ENCODE measurements at regions not wholly inside any gene's neighbourhood (a gene's known extent, or its start where the extent isn't known, plus 50 kb on each side); places are given as distances from the start of the nearest gene placed in this dataset.
A peak's percentile ranks its signal among the peaks of the same experiment; 100 is the strongest.

DNA sequence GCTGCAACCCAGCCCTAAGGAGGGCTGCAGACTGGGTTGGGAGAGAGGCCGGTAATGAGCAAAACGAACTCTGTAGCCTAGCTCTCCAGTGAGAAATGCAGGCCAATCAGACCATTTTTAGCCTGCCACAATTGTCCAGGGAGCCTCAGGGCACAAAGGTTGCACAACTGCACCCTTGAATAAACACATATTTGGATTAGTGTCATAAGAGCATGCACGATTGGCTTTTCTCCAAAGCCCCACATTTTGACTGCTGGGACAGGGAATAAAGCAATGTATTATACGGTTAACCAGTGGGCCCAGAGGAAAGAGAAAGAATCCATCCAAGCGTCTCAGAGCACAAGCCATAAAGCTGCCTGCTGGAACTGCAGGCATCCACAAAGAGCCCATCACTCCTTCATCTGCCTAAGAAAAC is 729.4 kb upstream of the SGCG start:
- H3K4me3 ChIP-seq = no peak overlapping the region
- peak; percentile 67 for DNase-seq (ENCODE audit: low spot score)
- TF ChIP-seq, protein P1, sequence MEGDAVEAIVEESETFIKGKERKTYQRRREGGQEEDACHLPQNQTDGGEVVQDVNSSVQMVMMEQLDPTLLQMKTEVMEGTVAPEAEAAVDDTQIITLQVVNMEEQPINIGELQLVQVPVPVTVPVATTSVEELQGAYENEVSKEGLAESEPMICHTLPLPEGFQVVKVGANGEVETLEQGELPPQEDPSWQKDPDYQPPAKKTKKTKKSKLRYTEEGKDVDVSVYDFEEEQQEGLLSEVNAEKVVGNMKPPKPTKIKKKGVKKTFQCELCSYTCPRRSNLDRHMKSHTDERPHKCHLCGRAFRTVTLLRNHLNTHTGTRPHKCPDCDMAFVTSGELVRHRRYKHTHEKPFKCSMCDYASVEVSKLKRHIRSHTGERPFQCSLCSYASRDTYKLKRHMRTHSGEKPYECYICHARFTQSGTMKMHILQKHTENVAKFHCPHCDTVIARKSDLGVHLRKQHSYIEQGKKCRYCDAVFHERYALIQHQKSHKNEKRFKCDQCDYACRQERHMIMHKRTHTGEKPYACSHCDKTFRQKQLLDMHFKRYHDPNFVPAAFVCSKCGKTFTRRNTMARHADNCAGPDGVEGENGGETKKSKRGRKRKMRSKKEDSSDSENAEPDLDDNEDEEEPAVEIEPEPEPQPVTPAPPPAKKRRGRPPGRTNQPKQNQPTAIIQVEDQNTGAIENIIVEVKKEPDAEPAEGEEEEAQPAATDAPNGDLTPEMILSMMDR (IDR thresholded peaks at IDR 0.05) = no peak
- H3K27ac ChIP-seq = peak overlapping the region in 1 of 2 donors; percentile 30
- H3K4me1 ChIP-seq = peaks cover 0 to 21% of the 10 kb centered on the region in 2 donors
- no peaks in the 10 kb centered on the region for H3K27me3 ChIP-seq
- H3K36me3 ChIP-seq = no peaks in the 10 kb centered on the region
- no peaks in the 10 kb centered on the region for H3K9me3 ChIP-seq

DNA sequence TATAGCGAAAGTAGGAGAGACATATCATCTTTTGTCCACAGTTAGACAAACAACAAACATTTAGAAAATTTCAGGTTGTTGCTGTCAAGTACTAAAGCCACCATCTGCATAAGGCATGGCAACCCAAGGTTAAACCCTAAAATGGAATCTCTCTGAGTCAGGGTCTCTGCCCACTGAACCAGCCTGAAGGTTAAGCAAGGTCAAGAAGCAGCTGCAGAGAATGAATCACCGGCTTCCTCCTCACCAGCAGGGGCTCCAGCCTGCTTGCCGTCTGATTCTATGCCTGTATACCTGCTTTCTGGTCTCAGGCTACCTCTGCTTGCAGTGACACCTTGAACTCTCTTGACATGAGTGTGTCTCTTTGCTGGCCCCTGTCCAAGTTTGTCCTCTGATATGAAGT is 726.2 kb upstream of the SGCG start:
- TF ChIP-seq, protein P1 (IDR thresholded peaks at IDR 0.05) = no peak
- peaks cover 0 to 24% of the 10 kb centered on the region in 2 donors for H3K4me1 ChIP-seq
- H3K4me3 ChIP-seq = no peak overlapping the region
- no peaks in the 10 kb centered on the region for H3K27me3 ChIP-seq
- no peak for DNase-seq (ENCODE audit: low spot score)
- no peak overlapping the region for H3K27ac ChIP-seq
- no peaks in the 10 kb centered on the region for H3K9me3 ChIP-seq
- no peaks in the 10 kb centered on the region for H3K36me3 ChIP-seq

DNA sequence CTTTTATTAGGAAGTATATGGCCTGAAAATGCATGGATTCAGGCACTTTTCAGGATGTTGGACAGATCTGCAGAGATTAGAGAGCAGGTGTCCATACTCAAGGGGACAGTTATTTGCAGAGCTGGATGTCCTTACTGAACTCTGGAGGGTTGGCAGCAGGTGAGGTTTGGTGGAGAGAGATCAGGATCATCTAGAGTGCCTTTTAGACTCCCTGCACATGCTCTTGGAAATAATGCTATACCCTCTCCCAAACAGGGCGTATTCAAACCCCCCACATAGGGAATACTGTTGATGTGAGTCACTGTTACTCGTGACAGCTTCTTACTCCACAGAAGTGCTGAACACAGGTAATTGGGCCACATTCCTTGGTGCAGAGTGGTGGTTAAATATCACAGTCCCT is 725.7 kb upstream of the SGCG start:
- no peaks in the 10 kb centered on the region for H3K27me3 ChIP-seq
- H3K4me3 ChIP-seq = no peak overlapping the region
- H3K9me3 ChIP-seq = no peaks in the 10 kb centered on the region
- no peak for DNase-seq (ENCODE audit: low spot score)
- peaks cover 0 to 24% of the 10 kb centered on the region in 2 donors for H3K4me1 ChIP-seq
- no peak overlapping the region for H3K27ac ChIP-seq
- H3K36me3 ChIP-seq = no peaks in the 10 kb centered on the region
- TF ChIP-seq, protein P1 (IDR thresholded peaks at IDR 0.05) = no peak

DNA sequence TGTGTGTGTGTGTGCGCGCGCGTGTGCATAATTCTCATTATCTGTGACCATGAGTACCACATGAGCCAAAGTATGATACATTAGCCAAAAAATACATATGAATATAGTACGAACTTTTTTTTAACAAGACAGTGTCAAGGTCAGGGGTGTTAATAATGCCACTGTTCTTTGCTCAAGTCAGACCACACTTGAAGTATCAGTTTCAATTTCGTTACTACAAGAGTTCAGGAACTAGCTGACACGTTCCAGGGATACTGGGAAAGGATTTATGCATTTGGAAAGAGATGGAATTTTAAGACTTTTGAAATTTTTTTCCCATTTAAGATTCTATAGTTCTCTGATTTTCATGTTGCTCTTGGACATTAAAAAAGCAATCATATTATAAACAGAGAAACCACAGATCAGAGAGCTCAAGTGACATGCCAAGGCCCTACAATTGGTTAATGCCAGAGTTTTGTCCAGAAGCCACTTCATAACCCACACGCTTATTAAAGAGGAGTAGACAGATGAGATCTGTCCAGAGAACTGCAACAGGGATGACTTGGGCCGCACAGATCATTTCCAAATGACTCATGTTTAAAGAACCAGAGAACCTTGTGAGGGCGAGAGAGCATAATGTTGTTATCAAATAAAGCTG is 718.8 kb upstream of the SGCG start:
- Histone ChIP-seq H3K4me3 (no peak overlapping the region), H3K9me3 (no peaks in the 10 kb centered on the region), H3K27me3 (no peaks in the 10 kb centered on the region), H3K27ac (peak overlapping the region; percentile 42 to 73), H3K36me3 (no peaks in the 10 kb centered on the region), H3K4me1 (peaks cover 0 to 10% of the 10 kb centered on the region in 2 donors)
- DNase-seq (ENCODE audit: low spot score) = no peak
- TF ChIP-seq, protein P1 (IDR thresholded peaks at IDR 0.05) = no peak

DNA sequence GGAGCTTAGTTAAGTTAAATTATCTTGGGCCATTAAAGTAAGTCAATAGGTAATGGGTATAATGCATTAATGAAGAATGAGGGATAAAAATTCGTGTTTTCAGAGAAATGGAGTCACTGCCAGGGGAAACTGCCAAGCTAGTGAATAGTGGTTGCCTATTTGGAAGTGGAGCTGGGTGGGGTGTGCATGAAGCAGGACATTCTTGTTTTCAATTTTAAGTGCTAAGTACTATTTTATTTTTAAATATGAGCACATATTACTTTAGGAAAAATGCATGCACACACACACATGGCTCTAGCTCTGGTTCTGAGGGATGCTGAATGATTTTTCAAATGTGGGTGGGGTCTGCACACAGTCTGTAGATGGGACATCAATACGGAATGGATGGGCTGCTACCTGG is 717.7 kb upstream of the SGCG start:
- no peaks in the 10 kb centered on the region for H3K9me3 ChIP-seq
- peak overlapping the region in 1 of 2 donors; percentile 73 for H3K27ac ChIP-seq
- H3K4me3 ChIP-seq = no peak overlapping the region
- H3K36me3 ChIP-seq = no peaks in the 10 kb centered on the region
- peaks cover 0 to 10% of the 10 kb centered on the region in 2 donors for H3K4me1 ChIP-seq
- DNase-seq (ENCODE audit: low spot score) = no peak
- H3K27me3 ChIP-seq = no peaks in the 10 kb centered on the region
- TF ChIP-seq, protein P1 (IDR thresholded peaks at IDR 0.05) = no peak

DNA sequence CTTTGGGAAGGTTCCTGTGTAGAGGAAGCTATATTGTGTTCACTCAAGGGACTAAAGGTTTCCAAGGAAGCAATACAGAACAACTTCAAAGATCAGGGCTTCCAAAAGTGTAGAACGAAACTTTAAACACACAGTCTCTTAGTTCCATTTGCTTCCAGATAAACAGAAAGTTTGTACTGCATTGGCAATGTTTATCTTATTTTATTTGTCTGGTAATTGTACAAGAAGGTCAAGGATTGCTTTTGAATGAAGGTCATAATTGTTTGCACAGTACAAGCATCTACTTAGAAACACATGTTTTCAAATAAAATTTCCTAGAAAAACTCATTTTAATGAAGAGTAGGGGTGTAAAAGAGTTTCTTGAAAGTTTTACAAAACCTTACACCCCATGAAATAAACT is 712.7 kb upstream of the SGCG start:
- H3K27me3 ChIP-seq = no peaks in the 10 kb centered on the region
- no peak overlapping the region for H3K4me3 ChIP-seq
- TF ChIP-seq, protein P1 (IDR thresholded peaks at IDR 0.05) = no peak
- H3K36me3 ChIP-seq = no peaks in the 10 kb centered on the region
- H3K27ac ChIP-seq = no peak overlapping the region
- no peak for DNase-seq (ENCODE audit: low spot score)
- no peaks in the 10 kb centered on the region for H3K9me3 ChIP-seq
- peaks cover 0 to 4% of the 10 kb centered on the region in 2 donors for H3K4me1 ChIP-seq

All from right atrium auricular region (tissue), 2 donors.